GM12891 (cell line): ENCODE measurements at regions not wholly inside any gene's neighbourhood (a gene's known extent, or its start where the extent isn't known, plus 50 kb on each side); places are given as distances from the start of the nearest gene placed in this dataset.

Source experiments
- DNase-seq: peaks from one replicate; pipeline ENCODE4 v3.0.0; 2011; ENCODE audit warnings: low spot score; ENCODE audit not compliant: insufficient read length
- FAIRE-seq: peaks from 2 replicates; lab custom pipeline; 2011; peaks lifted over from hg19 to GRCh38; lab: Jason Lieb, UNC
- PAX5 ChIP-seq: IDR thresholded peaks from 2 replicates; pipeline ENCODE4 v1.6.1; 2011; ENCODE audit warnings: low read length, moderate library complexity, mild to moderate bottlenecking; ENCODE audit not compliant: insufficient read depth, severe bottlenecking
- POLR2A ChIP-seq: IDR thresholded peaks from 2 replicates; pipeline ENCODE4 v1.6.1; 2011; ENCODE audit warnings: low read depth, low read length, control low read depth
- POLR2AphosphoS5 ChIP-seq: IDR thresholded peaks from 2 replicates; pipeline ENCODE4 v1.6.1; 2011; ENCODE audit warnings: low read depth, low read length, control low read depth
- POU2F2 ChIP-seq: IDR thresholded peaks from 2 replicates; pipeline ENCODE4 v1.6.1; 2011; ENCODE audit warnings: low read depth, mild to moderate bottlenecking, control low read depth, low read length, moderate library complexity
- SPI1 ChIP-seq: IDR thresholded peaks from 2 replicates; pipeline ENCODE4 v1.6.1; 2011; ENCODE audit warnings: low read depth, low read length, control low read depth
- TAF1 ChIP-seq: IDR thresholded peaks from 2 replicates; pipeline ENCODE4 v1.6.1; 2011; ENCODE audit warnings: low read depth, low read length, control low read depth

DNA sequence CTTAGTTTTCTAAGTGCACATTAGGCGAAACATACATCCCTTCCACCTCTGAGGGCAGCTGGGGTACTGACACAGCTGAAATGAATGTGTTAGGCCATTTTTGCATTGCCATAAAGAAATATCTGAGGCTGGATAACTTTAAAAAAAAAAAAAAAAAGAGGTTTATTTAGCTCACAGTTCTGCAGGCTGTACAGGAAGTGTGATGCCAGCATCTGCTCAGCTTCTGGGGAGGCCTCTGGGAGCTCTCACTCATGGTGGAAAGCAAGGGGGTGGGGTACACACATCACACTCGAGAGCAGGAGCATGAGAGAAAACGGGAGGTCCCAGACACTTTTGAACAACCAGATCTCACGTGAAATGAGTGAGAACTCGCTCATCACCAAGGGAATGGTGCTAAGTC lies 158.1 kb downstream of the PSMG1 start:
- FAIRE-seq (no peak), DNase-seq (no peak)
- TF ChIP-seq POLR2A (no peak), POU2F2 (no peak), PAX5 (no peak), SPI1 (no peak), TAF1 (no peak), POLR2AphosphoS5 (no peak)

- no peak for FAIRE-seq
- no peak for DNase-seq
- no peak for TF ChIP-seq POU2F2
- no peak for TF ChIP-seq PAX5
- TF ChIP-seq SPI1: no peak
- TF ChIP-seq TAF1: no peak
- TF ChIP-seq POLR2AphosphoS5: no peak
- TF ChIP-seq POLR2A: no peak
These were observed 158.7 kb downstream of the PSMG1 start for GRCh38 chr21:39024538-39024937.

- TF ChIP-seq POU2F2: no peak
- TF ChIP-seq POLR2A: no peak
- no peak for TF ChIP-seq PAX5
- TF ChIP-seq SPI1: no peak
- TF ChIP-seq POLR2AphosphoS5: no peak
- TF ChIP-seq TAF1: no peak
- no peak for DNase-seq
- FAIRE-seq: no peak
These were observed 160.2 kb downstream of the PSMG1 start for GRCh38 chr21:39022863-39023693.

- DNase-seq: no peak
- TF ChIP-seq TAF1: no peak
- TF ChIP-seq POLR2A: no peak
- TF ChIP-seq POU2F2: no peak
- TF ChIP-seq SPI1: no peak
- no peak for TF ChIP-seq POLR2AphosphoS5
- TF ChIP-seq PAX5: no peak
- FAIRE-seq: no peak
These were observed 160.8 kb downstream of the PSMG1 start for GRCh38 chr21:39022466-39022862.

DNA sequence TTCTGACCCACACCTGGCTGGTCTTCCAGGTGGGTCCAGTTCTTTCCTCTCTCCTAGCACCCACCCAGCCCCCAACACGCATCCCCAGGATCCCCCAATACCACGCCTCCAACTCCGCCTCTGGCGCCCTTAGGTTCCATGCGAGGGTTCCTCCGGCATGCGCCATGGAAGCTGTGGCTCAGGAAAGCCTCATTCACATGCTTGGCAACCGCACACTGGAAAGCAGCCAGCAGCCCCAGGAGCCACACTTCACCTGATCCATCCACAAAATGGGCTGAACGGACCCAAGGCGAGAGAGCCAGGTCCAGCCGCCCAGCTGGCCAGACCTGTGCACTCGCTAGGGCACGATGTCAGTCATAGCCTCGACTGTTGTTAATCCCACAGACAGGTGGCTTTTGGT lies 161.2 kb downstream of the PSMG1 start:
- TF ChIP-seq PAX5: no peak
- no peak for TF ChIP-seq POLR2AphosphoS5
- no peak for TF ChIP-seq POU2F2
- TF ChIP-seq SPI1: no peak
- no peak for TF ChIP-seq TAF1
- no peak for TF ChIP-seq POLR2A
- FAIRE-seq (no peak), DNase-seq (no peak)

- no peak for DNase-seq
- no peak for TF ChIP-seq TAF1
- no peak for TF ChIP-seq POLR2A
- FAIRE-seq: no peak
These were observed 161.8 kb downstream of the PSMG1 start for GRCh38 chr21:39021478-39021832.

DNA sequence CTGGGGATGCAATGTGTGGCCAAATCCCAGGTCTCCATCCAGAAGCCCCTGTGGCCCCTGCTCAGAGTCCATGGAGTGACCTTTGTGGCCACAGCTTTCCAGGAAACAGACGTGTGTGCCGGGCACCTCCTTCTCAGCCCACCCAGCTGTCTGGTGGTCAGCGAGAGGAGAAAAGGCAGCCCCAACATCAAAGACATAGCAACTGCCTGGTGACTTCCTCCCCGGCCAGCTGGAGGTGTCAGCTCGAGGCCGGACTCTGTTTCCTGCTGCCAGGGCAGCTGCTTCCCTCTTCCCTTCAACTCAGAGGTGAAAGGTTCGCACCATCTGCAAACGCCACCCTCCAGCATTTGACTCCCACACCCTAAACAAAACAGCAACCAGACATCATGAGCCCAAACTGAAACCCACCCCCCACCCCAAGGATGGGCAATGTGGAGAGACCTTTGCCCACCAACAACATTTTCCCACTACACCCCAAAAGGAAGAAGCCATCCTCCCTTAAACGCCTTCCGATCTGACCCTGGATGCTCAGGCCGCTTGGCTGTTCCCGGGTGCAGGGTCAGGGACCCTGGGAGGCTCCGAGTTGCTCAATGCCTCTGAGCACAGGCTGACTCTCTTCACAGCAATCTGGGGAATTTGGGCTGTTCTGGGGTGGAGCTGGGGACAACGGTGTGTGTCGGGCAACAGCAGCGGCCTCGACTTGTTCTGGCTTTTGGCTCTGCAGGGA lies 162.3 kb downstream of the PSMG1 start:
- no peak for TF ChIP-seq PAX5
- no peak for TF ChIP-seq SPI1
- no peak for TF ChIP-seq TAF1
- FAIRE-seq (no peak), DNase-seq (no peak)

DNA sequence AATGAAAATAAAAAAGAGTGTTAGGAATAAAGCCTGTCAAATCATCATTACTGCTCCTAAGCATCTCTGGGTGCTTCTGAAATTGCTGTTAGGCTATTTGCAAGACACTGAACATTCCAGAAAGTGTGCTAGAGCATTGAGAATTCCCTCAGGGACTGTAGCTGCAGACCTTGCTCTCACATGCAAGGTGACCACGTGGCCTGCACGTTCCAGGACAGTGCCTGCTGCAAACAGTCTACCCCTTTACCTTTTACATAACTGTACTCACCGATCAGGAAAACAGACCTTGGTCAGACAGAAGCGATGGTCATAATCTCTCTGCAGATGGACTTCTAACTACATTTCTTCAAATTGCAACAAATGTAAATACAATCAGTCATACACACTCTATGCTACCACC lies 164.5 kb downstream of the PSMG1 start:
- FAIRE-seq (no peak), DNase-seq (no peak)
- no peak for TF ChIP-seq PAX5

DNA sequence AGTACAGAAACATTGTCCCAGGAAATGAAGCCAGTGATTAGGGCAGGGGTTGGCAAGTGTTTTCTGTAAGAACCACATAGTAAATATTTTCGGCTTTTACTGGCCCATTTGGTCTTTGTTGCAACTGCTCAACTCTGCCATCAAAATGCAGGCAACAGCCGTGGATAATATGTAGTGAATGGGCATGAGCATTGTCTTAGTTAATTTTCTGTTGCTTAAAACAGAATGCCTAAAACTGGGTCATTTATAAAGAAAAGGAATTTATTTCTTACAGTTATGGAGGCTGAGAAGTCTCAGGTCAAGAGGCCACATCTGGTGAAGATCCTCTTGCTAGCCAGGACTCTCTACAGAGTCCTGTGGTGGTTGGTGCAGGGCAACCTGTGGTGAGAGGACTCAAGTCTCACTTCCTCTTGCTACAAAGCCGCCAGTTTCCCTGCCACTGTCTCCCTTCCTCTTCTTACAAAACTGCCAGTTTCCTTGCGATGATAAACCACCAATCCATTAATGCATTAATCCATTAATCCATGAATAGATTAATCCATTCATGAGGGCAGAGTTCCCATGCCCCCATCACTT lies 166.4 kb downstream of the PSMG1 start:
- FAIRE-seq (no peak), DNase-seq (peak; percentile 47)
- TF ChIP-seq SPI1: peak; percentile 96
- no peak for TF ChIP-seq POU2F2

DNA sequence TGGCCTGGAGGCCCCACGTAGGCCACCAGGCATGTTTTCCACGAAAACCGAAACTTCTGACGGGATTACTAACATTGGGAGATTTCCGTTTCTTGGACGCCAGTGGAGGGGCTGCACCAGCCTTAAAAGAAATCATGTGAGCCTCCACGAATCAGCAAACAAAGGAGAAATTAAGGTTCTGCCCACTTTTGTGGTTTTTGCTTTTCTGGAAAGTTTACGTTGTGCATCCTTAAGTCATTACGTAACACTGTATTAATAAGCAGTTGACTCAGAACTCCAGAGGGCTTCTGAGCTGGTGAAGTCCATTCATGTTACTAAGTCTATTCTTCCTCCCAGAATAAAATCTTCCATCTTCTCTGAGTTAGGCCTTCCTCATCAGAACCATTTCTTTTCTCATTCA lies 168.5 kb downstream of the PSMG1 start:
- DNase-seq: no peak
- TF ChIP-seq POU2F2 (no peak), POLR2AphosphoS5 (no peak), POLR2A (no peak)
- FAIRE-seq: no peak
